Glomerular visceral epithelial cell (primary cell): ENCODE measurements at regions not wholly inside any gene's neighbourhood (a gene's known extent, or its start where the extent isn't known, plus 50 kb on each side); places are given as distances from the start of the nearest gene placed in this dataset.
"Not testable (repeated sequence)": the region's sequence is repeated elsewhere in the genome, so short reads cannot be mapped to it uniquely, and the experiment has no call there.

Experiments used
- DNase-seq: peaks from one replicate; pipeline ENCODE4 v3.0.0-alpha.2; 2016; ENCODE audit errors: extremely low spot score

DNA sequence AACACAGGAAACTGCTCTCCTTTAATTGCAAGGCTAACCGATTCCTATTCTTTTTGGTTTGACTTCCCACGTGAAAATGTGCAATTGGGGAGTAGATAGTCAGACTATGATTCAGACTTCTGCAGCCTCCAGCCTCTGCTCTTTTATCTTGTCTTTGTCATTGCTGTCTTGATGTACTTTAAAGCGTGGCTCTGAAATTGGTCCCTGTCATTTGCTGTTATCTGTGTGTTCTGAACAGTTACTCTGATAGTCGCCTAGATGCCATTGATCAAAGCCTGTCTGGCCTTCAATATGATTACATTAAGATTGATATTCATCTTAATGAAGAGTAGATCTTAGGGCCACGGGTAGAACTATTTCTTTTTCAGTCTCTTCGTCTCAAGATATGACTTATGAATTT, 799.2 kb downstream of the REEP3 start:
- DNase-seq = no peak

DNA sequence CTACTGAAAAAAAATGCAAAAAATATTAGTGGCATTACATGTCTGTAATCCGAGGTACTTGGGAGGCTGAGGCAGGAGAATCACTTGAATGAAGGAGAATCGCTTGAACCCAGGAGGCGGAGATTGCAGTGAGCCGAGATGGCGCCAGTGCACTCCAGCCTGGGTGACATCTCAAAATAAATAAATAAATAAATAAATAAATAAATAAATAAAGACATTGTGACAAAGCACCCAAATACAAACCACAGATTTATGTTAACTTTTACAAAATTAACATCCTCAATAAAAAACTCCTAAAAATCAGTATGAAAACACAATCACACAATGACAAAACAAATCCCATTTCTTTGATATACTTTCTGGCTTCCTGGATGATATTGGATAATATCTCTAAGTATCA, 808.3 kb downstream of the REEP3 start:
- DNase-seq = no peak

DNA sequence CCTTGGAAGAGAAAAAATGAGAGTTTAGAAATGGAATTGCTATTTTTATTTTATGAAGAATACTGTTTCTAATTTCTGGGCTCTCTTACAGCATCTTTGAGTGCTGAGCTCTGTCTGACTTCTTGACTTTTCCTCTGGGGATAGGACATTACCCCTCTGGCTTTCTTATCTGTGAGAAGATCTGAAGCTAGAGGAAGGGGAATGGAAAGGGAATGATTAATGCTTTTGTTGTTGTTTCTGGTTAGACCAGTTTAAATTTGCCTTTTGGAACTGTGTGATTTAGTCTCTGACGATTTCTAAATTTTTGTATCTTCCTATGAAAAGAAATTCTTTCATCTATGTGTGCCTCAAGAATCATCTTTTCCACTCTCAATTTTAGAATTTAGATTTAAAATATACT, 811.4 kb downstream of the REEP3 start:
- DNase-seq = no peak

- DNase-seq = no peak
Observed at GRCh38 chr10:64334084-64334483, 812.9 kb downstream of the REEP3 start.

GRCh38 chr10:64344211-64344610, 823.0 kb downstream of the REEP3 start:
- no peak for DNase-seq

GRCh38 chr10:64345856-64346255, 824.7 kb downstream of the REEP3 start:
- DNase-seq = no peak

DNA sequence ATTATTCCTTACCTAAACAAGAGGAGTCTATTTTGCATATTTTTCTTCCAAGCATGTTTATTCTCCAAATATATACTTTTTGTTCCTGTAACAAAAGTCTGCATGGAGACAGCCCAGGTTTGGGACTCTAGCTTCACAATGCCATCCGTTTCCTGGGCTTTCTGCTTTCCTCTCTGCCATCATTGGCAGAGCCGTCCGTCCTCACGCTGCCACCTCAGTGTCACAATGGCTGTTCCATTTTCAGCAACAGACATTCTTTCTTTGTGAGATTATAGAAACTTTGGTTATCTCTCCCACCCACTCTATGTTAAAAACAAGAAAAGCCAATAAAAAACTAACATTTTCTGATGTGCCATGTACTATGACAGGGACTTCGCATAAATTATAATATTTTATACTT, 825.2 kb downstream of the REEP3 start:
- no peak for DNase-seq

GRCh38 chr10:64350665-64351064, 829.5 kb downstream of the REEP3 start:
- no peak for DNase-seq

DNA sequence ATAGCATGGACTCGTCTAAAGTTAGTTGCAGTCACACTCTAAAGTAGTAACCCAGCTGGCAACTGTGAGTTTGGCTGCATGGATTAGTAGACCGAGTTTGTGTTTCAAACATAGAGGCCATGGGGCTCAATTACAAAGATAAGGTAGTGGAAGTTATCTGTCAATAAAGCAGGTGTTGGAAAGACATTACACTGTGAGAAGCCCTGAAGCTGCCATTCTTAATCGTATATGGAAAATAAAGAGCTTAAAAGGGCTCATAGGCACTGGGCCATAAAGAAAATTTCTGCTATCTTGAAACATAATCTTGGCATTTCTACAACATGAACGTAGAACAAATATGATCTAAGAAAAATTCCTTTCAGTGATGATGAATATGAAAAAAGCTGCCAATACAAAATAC, 837.7 kb downstream of the REEP3 start:
- no peak for DNase-seq

DNA sequence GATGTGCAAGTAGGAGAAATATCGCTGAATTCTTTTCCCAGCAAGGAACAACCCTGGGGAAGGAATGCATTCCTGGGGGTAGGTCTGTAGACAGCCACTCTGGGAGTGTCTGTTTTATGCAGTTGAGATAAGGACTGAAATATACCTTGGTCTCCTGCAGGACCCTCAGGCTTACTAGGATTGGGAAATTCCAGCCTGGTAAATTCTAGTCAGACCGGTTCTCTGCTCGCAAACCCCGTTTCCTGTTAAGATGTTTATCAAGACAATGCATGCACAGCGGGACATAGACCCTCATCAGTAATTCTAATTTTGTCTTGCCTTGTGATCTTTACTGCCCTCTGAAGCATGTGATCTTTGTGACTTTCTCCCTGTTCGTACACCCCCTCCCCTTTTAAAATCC, 839.0 kb downstream of the REEP3 start:
- not testable (repeated sequence) for DNase-seq

- DNase-seq = no peak
Observed at GRCh38 chr10:64363687-64364086, 842.5 kb downstream of the REEP3 start.

DNA sequence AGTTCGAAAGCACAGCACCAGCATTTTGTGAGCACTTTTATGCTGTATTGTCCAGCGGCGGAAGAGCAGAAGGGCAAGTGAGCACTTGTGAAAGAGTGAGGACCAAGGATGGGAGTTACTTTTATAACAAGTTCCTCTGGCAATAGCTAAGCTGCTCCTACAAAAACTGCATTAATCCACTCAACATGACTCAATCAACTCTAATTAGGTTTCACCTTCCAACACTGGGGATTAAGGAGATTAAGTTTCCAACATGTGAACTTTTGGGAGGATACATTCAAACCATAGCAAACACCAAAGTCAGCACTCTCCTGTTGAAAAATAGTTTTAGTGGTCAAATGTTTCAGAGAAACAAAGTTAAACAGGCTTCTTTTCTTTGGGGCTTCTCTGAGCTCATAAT, 844.5 kb downstream of the REEP3 start:
- no peak for DNase-seq

- DNase-seq = peak; percentile 27
Observed at GRCh38 chr10:64368298-64368697, 847.1 kb downstream of the REEP3 start.

GRCh38 chr10:64369885-64370773, 848.9 kb downstream of the REEP3 start:
- DNase-seq = no peak

GRCh38 chr10:64374346-64374745, 853.1 kb downstream of the REEP3 start:
- DNase-seq = no peak

DNA sequence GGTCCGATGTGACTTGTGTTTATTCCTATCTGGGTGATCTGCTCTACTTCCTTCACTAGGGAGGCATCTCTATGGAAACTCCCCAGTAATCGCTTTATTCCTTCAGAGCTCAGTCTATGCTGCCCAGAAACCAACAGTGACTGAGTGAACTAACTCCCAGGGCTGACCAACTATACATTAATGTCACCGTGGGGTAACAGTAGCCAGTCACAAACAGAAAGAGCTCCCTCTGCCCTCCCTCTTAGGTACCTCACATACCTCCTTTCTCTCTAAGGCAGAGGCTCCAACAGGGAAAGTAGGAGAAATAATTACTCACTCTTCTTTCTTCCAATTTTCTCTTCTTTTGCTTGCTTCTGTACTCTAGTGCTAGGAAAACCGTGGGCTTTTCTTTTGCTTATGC, 855.0 kb downstream of the REEP3 start:
- DNase-seq = no peak

DNA sequence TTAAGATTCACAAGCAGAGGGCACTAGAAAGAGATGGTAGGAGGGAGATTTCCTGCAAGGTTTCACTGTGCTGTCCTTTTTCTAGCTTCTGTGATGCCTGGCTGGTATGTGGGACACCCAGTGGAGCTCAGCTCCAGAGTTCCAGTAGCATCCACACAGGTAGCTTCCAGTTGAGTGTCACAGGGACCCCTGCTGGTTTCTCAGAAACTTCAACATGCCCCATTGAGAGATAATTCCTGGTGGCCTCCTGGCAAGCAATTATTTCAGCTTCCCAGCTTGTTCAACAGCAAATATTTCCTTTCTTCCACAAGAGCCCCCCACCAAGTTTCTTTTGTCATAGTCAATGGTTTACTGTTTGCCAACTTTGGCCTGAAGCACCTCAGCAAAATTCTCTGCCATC, 858.7 kb downstream of the REEP3 start:
- no peak for DNase-seq

GRCh38 chr10:64385355-64385754, 864.2 kb downstream of the REEP3 start:
- DNase-seq = no peak

- peak; percentile 15 for DNase-seq
Observed at GRCh38 chr10:64394744-64395143, 873.5 kb downstream of the REEP3 start.

DNA sequence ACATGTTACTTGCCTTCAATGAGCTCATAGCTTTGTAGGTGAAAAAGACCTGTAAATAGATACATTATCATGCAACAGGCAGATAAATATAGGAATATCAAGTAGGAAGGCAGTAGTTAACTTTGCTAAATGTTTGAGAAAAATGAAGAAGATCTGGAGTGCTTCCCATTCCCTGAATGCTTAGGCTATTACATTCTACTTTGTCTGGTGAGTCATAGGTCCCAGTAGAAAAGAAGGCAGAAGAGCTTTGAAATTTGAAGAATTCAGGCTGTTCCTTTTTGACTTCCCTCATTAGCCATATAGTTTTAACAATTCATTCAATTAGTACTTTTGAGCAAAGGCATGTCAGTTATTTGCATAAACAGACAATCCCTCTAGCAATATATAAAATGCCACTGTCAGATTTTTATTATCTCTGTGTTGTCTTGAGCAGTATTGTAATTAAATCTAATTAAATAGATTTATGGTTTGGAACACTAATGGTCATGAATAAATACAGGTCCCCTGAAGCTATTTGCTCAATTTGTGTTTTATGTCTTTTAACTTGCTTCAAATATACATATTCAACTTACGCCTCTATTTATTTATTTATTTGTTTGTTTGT, 875.0 kb downstream of the REEP3 start:
- DNase-seq = peak; percentile 46

- DNase-seq = no peak
Observed at GRCh38 chr10:64397125-64397524, 875.9 kb downstream of the REEP3 start.

DNA sequence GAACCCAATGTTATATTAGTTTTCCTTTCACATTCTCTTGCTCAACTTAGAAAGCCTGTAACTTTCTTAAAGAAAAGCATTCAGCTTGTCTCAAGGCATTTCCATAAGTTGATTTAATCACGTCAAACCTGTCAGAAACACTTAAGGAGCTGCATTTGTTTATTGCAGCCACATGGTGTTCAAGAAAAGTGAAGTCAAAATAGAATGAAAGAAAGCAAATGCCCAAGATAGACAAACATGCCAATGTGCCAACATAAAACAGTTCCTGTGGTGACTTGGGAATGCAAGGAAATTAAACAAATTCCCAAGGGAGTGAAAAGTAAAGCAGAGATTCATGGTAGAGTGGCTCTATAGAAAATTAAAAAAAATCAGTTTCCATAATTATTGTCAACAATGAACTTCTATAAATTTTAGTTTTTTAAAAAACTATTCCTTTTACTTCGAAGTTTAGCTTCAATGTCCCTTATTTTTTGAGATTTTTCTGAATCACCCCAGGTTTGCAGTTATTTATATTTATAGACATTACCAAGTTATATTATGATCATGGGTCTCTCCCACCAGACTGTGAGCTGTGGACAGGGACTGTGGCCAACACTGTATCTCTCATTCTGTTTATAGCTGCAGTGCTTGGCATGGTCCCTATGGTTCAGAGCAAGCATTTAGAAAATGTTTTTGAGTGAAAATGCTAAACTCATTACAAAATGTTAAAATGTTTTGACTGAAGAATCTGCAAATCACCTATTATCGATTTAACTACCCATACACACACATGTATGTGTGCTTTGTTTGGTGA, 887.4 kb downstream of the REEP3 start:
- no peak for DNase-seq

- no peak for DNase-seq
Observed at GRCh38 chr10:64409349-64409748, 888.1 kb downstream of the REEP3 start.
